ENCODE measurements at regions not wholly inside any gene's neighbourhood (a gene's known extent, or its start where the extent isn't known, plus 50 kb on each side); places are given as distances from the start of the nearest gene placed in this dataset.

DNA sequence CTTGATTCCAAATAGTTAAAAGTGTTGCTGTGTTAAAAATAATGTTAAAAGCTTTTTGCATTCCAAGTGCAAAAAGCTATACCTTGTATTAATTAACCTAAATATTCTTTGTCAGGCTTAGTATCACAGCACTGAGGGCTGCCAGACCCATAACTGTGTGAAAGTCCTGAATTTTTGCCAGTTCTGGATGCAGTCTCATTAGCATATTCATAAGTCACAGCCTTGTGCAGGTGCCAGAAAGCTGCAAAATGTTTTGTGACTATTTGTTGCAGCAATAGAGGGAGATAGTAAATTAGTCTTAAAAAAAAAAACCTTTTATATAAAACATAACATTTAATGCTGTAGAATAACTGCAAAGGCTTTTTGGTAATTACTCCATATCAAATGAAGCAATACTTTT is 56.6 kb downstream of the SLITRK1 start:
- Histone ChIP-seq H3K4me3 (ENCODE audit: low read depth in 1 of 2, low read length in 2 of 2) (no peak overlapping the region), H3K9me3 (ENCODE audit: low read length) (no peaks in the 10 kb centered on the region), H3K27me3 (ENCODE audit: control insufficient read depth in 1 of 2, insufficient read depth in 2 of 2, low read length in 2 of 2) (no peaks in the 10 kb centered on the region), H3K4me1 (ENCODE audit: insufficient read depth, low read length) (peaks cover 6% of the 10 kb centered on the region), H3K9ac (ENCODE audit: low read length) (no peak overlapping the region), H3K36me3 (ENCODE audit: insufficient read depth, low read length) (no peaks in the 10 kb centered on the region), H3K27ac (ENCODE audit: low read depth, low read length) (no peak overlapping the region)

DNA sequence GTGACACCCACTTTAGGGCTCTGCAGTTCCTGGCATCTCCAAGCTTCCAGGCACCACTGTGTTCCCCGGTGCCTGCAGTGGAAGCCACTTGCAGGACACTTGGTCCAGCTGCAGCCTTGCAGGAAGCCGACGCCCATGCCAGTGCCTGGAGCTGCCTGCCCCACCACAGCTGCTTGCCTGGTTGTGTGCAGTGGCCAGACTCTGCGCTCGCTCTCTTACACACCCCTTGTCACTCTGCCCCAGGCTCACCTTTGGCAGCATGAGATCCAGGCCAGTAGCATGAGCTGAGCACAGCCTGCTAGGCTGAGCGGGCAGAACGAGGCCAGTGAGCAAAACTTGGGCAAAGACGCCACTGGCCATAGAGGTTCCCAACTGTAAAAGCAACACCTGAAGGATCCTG is 57.7 kb downstream of the SLITRK1 start:
- H3K4me3 ChIP-seq (ENCODE audit: low read depth in 1 of 2, low read length in 2 of 2), result no peak overlapping the region
- H3K4me1 ChIP-seq (ENCODE audit: insufficient read depth, low read length), result peaks cover 6% of the 10 kb centered on the region
- no peaks in the 10 kb centered on the region for H3K36me3 ChIP-seq (ENCODE audit: insufficient read depth, low read length)
- H3K27ac ChIP-seq (ENCODE audit: low read depth, low read length), result no peak overlapping the region
- no peaks in the 10 kb centered on the region for H3K27me3 ChIP-seq (ENCODE audit: control insufficient read depth in 1 of 2, insufficient read depth in 2 of 2, low read length in 2 of 2)
- H3K9me3 ChIP-seq (ENCODE audit: low read length), result no peaks in the 10 kb centered on the region
- H3K9ac ChIP-seq (ENCODE audit: low read length), result no peak overlapping the region

GRCh38 chr13:83824120-83824519 is 58.2 kb downstream of the SLITRK1 start:
- Histone ChIP-seq H3K9me3 (ENCODE audit: low read length) (no peaks in the 10 kb centered on the region), H3K27ac (ENCODE audit: low read depth, low read length) (no peak overlapping the region), H3K27me3 (ENCODE audit: control insufficient read depth in 1 of 2, insufficient read depth in 2 of 2, low read length in 2 of 2) (no peaks in the 10 kb centered on the region), H3K4me1 (ENCODE audit: insufficient read depth, low read length) (peaks cover 6% of the 10 kb centered on the region), H3K9ac (ENCODE audit: low read length) (no peak overlapping the region), H3K36me3 (ENCODE audit: insufficient read depth, low read length) (no peaks in the 10 kb centered on the region), H3K4me3 (ENCODE audit: low read depth in 1 of 2, low read length in 2 of 2) (no peak overlapping the region)

- Histone ChIP-seq H3K9me3 (ENCODE audit: low read length) (no peaks in the 10 kb centered on the region), H3K36me3 (ENCODE audit: insufficient read depth, low read length) (no peaks in the 10 kb centered on the region), H3K27ac (ENCODE audit: low read depth, low read length) (no peak overlapping the region), H3K4me3 (ENCODE audit: low read depth in 1 of 2, low read length in 2 of 2) (no peak overlapping the region), H3K27me3 (ENCODE audit: control insufficient read depth in 1 of 2, insufficient read depth in 2 of 2, low read length in 2 of 2) (no peaks in the 10 kb centered on the region), H3K4me1 (ENCODE audit: insufficient read depth, low read length) (no peaks in the 10 kb centered on the region), H3K9ac (ENCODE audit: low read length) (no peak overlapping the region)
Measured at GRCh38 chr13:83819611-83820010, 62.7 kb downstream of the SLITRK1 start.

GRCh38 chr13:83819156-83819555 is 63.1 kb downstream of the SLITRK1 start:
- H3K27ac ChIP-seq (ENCODE audit: low read depth, low read length), result no peak overlapping the region
- H3K4me3 ChIP-seq (ENCODE audit: low read depth in 1 of 2, low read length in 2 of 2), result no peak overlapping the region
- H3K9ac ChIP-seq (ENCODE audit: low read length), result no peak overlapping the region
- no peaks in the 10 kb centered on the region for H3K9me3 ChIP-seq (ENCODE audit: low read length)
- H3K36me3 ChIP-seq (ENCODE audit: insufficient read depth, low read length), result no peaks in the 10 kb centered on the region
- H3K4me1 ChIP-seq (ENCODE audit: insufficient read depth, low read length), result no peaks in the 10 kb centered on the region
- no peaks in the 10 kb centered on the region for H3K27me3 ChIP-seq (ENCODE audit: control insufficient read depth in 1 of 2, insufficient read depth in 2 of 2, low read length in 2 of 2)

- Histone ChIP-seq H3K4me1 (ENCODE audit: insufficient read depth, low read length) (no peaks in the 10 kb centered on the region), H3K9ac (ENCODE audit: low read length) (no peak overlapping the region), H3K27ac (ENCODE audit: low read depth, low read length) (no peak overlapping the region)
Measured at GRCh38 chr13:83816081-83816480, 66.2 kb downstream of the SLITRK1 start.

DNA sequence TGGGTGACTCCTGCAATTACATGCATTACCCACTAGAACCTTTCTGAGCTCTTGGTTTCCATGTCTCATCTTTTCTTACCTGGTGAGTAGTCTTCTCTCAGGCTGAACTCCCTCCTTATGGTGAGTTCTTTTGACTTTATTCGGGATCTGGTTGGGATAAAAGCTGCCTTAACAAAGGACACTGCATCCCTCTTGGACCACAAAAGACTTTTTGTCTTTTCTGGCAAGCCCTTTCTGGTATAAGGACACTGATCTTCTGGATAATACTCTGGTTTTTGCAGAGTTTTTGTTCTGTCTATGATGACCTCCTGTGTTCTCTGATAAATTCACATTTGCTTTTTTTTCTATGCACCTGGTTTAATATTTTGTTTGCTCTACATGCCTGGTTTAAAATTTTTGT is 66.7 kb downstream of the SLITRK1 start:
- H3K9ac ChIP-seq (ENCODE audit: low read length), result no peak overlapping the region
- no peaks in the 10 kb centered on the region for H3K27me3 ChIP-seq (ENCODE audit: control insufficient read depth in 1 of 2, insufficient read depth in 2 of 2, low read length in 2 of 2)
- H3K4me3 ChIP-seq (ENCODE audit: low read depth in 1 of 2, low read length in 2 of 2), result no peak overlapping the region
- H3K36me3 ChIP-seq (ENCODE audit: insufficient read depth, low read length), result no peaks in the 10 kb centered on the region
- no peaks in the 10 kb centered on the region for H3K4me1 ChIP-seq (ENCODE audit: insufficient read depth, low read length)
- H3K27ac ChIP-seq (ENCODE audit: low read depth, low read length), result no peak overlapping the region
- H3K9me3 ChIP-seq (ENCODE audit: low read length), result no peaks in the 10 kb centered on the region

More at GRCh38 chr13:83816081-83816480, 66.2 kb downstream of the SLITRK1 start:
- no peak overlapping the region for H3K4me3 ChIP-seq (ENCODE audit: low read depth in 1 of 2, low read length in 2 of 2)
- no peaks in the 10 kb centered on the region for H3K9me3 ChIP-seq (ENCODE audit: low read length)
- H3K27me3 ChIP-seq (ENCODE audit: control insufficient read depth in 1 of 2, insufficient read depth in 2 of 2, low read length in 2 of 2), result no peaks in the 10 kb centered on the region
- no peaks in the 10 kb centered on the region for H3K36me3 ChIP-seq (ENCODE audit: insufficient read depth, low read length)

DNA sequence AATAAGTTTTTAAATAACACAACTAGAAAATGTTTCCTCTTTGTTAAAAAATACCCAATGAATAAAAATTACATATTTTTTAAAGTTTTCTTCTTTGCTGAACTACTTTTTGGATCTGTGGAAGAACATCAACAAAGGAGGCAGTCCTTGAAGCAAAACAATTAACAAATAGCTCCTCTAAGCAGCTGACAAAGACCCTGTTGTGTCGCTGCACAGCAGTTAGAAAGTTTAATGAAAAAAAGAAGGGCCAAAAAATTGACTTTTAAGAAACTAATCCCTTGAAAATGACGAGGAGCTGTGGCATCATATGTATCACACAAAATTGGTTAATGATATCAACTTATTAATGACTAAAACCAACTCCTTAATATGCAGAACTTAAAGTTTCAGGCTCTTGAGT is 72.1 kb downstream of the SLITRK1 start:
- Histone ChIP-seq H3K4me1 (ENCODE audit: insufficient read depth, low read length) (no peaks in the 10 kb centered on the region), H3K9me3 (ENCODE audit: low read length) (no peaks in the 10 kb centered on the region), H3K27ac (ENCODE audit: low read depth, low read length) (no peak overlapping the region), H3K9ac (ENCODE audit: low read length) (no peak overlapping the region), H3K4me3 (ENCODE audit: low read depth in 1 of 2, low read length in 2 of 2) (no peak overlapping the region), H3K36me3 (ENCODE audit: insufficient read depth, low read length) (no peaks in the 10 kb centered on the region), H3K27me3 (ENCODE audit: control insufficient read depth in 1 of 2, insufficient read depth in 2 of 2, low read length in 2 of 2) (no peaks in the 10 kb centered on the region)

- Histone ChIP-seq H3K27me3 (ENCODE audit: control insufficient read depth in 1 of 2, insufficient read depth in 2 of 2, low read length in 2 of 2) (no peaks in the 10 kb centered on the region), H3K27ac (ENCODE audit: low read depth, low read length) (no peak overlapping the region), H3K36me3 (ENCODE audit: insufficient read depth, low read length) (no peaks in the 10 kb centered on the region), H3K9ac (ENCODE audit: low read length) (no peak overlapping the region), H3K4me1 (ENCODE audit: insufficient read depth, low read length) (no peaks in the 10 kb centered on the region), H3K4me3 (ENCODE audit: low read depth in 1 of 2, low read length in 2 of 2) (no peak overlapping the region), H3K9me3 (ENCODE audit: low read length) (no peaks in the 10 kb centered on the region)
Measured at GRCh38 chr13:83804356-83804962, 77.8 kb downstream of the SLITRK1 start.

GRCh38 chr13:83798731-83799130 is 83.5 kb downstream of the SLITRK1 start:
- Histone ChIP-seq H3K9ac (ENCODE audit: low read length) (no peak overlapping the region), H3K27me3 (ENCODE audit: control insufficient read depth in 1 of 2, insufficient read depth in 2 of 2, low read length in 2 of 2) (no peaks in the 10 kb centered on the region), H3K4me3 (ENCODE audit: low read depth in 1 of 2, low read length in 2 of 2) (no peak overlapping the region), H3K27ac (ENCODE audit: low read depth, low read length) (no peak overlapping the region), H3K36me3 (ENCODE audit: insufficient read depth, low read length) (no peaks in the 10 kb centered on the region), H3K9me3 (ENCODE audit: low read length) (no peaks in the 10 kb centered on the region), H3K4me1 (ENCODE audit: insufficient read depth, low read length) (no peaks in the 10 kb centered on the region)

DNA sequence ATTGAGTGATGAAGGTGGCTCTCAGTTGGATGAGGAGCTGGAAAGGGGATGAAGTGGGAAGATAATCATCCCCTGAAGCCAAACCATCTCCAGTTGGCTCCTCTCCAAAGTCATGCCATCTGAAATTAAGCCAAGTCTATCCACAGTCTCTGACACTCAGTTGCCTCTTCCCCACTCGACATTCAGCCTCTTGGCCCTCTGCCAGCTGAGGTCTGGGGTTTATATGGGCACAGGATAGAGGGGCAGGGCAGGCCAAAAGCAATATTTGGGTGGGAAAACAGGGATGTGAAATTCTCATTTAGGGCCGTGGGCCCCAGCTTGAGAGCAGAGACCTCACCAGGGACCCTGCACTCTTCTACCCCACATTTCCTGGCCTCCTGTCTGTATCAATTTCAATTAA is 85.9 kb downstream of the SLITRK1 start:
- no peaks in the 10 kb centered on the region for H3K4me1 ChIP-seq (ENCODE audit: insufficient read depth, low read length)
- no peak overlapping the region for H3K27ac ChIP-seq (ENCODE audit: low read depth, low read length)
- H3K27me3 ChIP-seq (ENCODE audit: control insufficient read depth in 1 of 2, insufficient read depth in 2 of 2, low read length in 2 of 2), result no peaks in the 10 kb centered on the region
- no peaks in the 10 kb centered on the region for H3K36me3 ChIP-seq (ENCODE audit: insufficient read depth, low read length)
- H3K4me3 ChIP-seq (ENCODE audit: low read depth in 1 of 2, low read length in 2 of 2), result no peak overlapping the region
- H3K9ac ChIP-seq (ENCODE audit: low read length), result no peak overlapping the region
- no peaks in the 10 kb centered on the region for H3K9me3 ChIP-seq (ENCODE audit: low read length)

DNA sequence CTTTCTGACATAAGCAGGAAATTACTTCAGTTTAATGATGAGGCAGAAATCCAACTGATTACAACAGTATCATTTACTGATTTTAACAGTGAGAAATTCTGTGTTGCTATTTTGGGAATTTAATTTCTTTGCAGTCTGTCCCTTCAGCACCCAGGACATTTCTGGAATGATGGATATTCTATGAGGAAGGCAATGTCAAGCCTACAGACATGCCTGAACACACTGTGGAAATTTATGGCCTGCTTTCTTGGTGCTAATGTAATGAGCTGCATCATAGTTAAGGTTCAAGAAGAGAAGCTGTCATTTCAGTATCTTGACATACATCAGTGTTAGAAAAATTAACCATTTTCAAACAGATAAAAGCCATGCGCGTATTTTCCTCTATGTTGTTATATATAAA is 87.7 kb downstream of the SLITRK1 start:
- no peak overlapping the region for H3K4me3 ChIP-seq (ENCODE audit: low read depth in 1 of 2, low read length in 2 of 2)
- no peak overlapping the region for H3K9ac ChIP-seq (ENCODE audit: low read length)
- no peaks in the 10 kb centered on the region for H3K27me3 ChIP-seq (ENCODE audit: control insufficient read depth in 1 of 2, insufficient read depth in 2 of 2, low read length in 2 of 2)
- H3K4me1 ChIP-seq (ENCODE audit: insufficient read depth, low read length), result no peaks in the 10 kb centered on the region
- no peak overlapping the region for H3K27ac ChIP-seq (ENCODE audit: low read depth, low read length)
- no peaks in the 10 kb centered on the region for H3K36me3 ChIP-seq (ENCODE audit: insufficient read depth, low read length)
- no peaks in the 10 kb centered on the region for H3K9me3 ChIP-seq (ENCODE audit: low read length)

All from muscle layer of colon (tissue), 2 donors.